CMK (cell line): ENCODE measurements at regions not wholly inside any gene's neighbourhood (a gene's known extent, or its start where the extent isn't known, plus 50 kb on each side); places are given as distances from the start of the nearest gene placed in this dataset.

Experiments
- DNase-seq: peaks from one replicate; pipeline ENCODE4 v3.0.0-alpha.2; 2010; ENCODE audit warnings: low read depth

DNA sequence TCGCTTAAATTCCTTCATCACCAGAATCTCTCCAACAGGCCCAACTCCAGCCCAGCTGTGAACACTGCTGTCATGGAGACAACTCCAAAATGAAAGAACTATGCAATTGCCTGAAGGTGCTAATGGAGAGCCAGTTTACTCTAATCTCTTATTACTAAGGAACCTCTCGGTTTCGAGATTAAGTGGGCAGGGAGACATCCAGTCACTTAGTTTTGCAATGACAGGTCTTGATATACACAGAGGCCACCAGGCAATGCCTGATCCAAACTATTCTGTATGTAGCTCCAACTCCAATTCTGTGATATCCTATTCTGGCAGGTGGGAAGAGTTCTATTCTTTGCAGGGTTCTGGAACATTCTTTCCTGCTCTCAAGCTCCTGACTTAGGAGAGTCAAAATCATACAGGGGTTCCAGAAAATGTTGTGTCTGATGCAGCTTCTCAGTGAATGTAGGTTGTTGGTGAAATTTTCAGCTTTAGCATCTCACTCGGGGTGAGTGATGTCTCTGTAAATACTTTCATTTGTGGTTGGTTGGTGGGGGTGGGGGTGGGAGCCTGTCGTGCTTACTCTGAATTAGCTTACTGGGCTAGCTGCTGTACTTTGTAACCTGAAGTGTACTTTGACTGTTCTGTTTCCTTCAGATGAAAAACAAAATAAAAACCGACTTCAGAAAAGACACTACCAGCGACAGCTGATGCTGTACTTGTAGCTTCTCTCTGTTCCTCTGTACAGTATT, 170.9 kb downstream of the PALM2AKAP2 start:
- no peak for DNase-seq

- DNase-seq: no peak
These were observed 173.3 kb downstream of the PALM2AKAP2 start for GRCh38 chr9:109953300-109953699.

GRCh38 chr9:109953813-109954497, 174.0 kb downstream of the PALM2AKAP2 start:
- DNase-seq: no peak

DNA sequence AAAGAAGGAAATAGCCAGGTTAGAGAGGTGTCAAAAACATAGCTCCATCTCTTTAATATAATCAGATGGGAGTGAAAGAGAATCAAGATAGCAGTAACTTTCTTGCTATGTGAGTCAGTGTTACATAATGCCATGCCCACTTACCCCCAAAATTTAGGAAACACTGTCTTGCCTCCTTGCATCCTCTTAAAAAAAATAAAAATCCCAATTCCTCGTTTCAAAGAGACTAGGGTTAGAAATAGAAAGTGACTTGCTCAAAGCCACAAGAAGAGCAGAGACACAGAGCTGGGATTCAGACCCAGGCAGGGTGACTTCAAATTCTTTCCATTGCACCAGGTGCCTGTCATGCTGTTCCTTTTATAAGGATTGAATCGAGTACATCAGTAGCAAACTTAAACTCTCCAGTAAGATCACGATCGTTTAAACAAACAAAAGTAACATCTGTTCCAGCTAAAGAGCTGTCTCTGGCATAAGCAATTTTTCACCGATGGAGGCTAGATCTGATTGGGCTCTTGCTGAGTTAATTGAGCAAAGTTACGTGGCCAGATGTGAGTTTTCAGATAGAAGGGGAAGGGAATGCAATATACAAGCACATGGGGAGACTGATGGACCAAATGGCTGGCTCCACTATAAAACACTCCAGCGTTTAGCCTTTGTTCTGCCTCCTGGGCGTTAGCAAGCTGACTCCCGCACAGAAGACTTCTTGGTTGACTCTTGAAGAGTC, 176.9 kb downstream of the PALM2AKAP2 start:
- DNase-seq: no peak

DNA sequence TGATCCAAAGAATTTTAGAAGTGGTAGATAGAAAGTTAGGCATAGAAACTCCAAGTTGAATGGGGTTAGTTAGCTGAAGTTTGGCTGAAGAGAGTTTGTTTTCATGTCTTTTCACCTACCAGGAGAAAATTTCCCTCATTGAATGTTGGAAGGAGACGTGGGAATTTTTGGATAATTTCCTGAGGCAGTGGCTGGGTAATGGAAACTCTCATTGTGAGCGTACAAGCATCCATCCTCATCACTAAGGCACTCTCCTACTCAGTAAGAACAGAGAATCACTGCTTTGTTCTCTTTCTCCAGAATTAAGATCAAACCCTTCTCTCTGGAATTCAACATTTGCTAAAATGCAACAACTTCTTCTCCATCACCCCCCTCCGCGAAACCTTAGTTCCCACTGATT, 179.7 kb downstream of the PALM2AKAP2 start:
- DNase-seq: no peak

GRCh38 chr9:109961626-109962025, 181.6 kb downstream of the PALM2AKAP2 start:
- DNase-seq: no peak

DNA sequence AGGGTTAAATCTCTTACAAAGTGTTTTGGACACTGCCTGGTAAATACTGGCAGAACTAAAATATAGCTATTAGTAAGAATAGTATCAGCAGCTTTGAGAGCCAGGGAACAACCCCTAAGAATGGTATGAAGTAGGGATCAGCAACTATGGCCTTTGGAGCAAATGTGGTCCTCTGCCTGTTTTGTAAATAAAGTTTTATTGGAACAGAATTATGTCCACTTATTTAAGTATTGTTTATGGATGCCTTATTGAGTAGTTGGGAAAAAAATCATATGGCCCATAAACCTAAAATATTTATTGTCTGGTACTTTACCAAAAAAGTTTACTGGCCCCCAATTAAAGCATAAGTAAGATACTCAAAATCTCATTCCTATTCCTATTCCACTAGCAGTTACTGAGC, 182.2 kb downstream of the PALM2AKAP2 start:
- DNase-seq: no peak

DNA sequence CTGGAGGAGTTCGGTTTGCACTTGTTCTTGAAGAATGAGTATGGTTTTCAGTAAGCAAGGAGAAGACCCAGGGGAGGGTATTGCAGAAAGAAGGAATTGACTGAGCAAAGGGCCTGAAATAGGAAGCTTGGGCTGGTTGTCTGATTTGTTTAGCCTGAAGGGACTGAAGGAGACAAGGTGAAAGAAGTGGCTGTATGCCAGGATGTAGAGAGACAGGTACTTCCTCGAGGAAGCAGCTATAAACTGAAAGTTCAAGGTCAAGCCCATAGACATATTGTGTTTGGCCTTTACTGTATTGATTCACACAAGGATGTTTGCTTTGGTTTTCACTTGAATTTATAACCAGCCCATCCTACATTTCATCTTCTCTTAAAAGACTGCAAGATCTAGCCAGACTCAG, 183.1 kb downstream of the PALM2AKAP2 start:
- no peak for DNase-seq

- no peak for DNase-seq
These were observed 186.8 kb downstream of the PALM2AKAP2 start for GRCh38 chr9:109966643-109967368.

DNA sequence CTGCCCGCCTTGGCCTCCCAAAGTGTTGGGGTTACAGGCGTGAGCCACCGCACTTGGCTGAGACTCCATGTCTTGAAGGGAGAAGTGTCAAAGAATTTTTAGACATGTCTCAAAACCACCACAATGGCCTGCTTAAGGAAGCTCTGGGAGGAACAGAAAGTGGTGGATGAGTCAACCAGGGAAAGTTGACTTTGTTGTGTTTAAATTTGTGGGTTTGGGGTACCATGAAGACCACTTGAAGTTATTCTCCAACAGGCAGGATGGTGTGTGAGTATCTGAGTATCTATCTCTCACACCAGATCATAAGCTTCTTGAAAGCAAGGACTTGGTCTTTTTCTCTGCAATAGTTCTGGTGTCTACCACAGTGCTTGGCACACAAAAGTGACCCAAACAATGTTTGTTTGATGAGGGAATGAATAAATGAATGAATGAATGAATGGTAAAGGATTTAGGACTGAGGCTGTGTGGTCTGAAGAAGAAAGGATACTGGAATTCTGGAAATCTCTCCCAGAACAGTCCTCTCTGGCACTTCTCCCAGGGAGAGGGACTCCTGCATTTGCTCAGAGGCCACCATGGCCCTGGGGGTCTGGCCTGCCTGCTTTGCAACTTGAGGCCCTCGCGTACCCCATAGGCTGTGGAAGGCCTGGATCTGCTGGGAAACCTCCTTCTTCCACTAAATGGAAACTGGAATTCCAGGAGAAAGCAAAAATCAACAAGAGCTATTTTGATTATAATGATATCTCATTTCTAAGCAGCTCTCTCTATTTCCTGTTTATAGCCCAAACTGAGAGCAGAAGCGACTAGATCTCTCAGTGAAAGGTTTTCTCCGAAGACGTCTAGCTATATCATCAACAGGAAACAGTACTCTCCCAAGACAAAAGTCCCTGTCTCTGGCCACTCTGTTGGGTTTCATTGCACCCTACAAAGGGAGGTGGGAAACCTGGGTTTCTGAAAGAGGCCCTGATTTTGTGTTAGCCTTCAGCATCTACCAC, 187.9 kb downstream of the PALM2AKAP2 start:
- DNase-seq: no peak

GRCh38 chr9:109969011-109969410, 189.0 kb downstream of the PALM2AKAP2 start:
- DNase-seq: no peak

- DNase-seq: no peak
These were observed 189.7 kb downstream of the PALM2AKAP2 start for GRCh38 chr9:109969573-109970237.

DNA sequence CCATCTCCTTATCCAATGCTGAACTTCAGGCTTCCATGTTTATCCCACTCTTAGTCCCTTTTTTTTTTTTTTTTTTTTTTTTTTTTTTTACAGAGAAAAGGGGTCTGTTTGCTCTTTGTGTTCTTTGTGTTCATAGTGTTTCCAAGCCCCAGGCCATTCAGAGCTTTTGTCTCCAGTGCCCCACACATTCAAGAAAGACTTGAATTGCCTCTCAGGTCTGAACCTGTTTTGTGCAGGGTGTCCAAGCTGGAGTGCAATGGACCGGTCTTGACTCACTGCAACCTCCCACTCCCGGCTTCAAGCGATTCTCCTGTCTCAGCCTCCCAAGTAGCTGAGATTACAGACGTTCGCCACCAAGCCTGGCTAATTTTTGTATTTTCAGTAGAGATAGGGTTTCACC, 191.2 kb downstream of the PALM2AKAP2 start:
- DNase-seq: no peak

GRCh38 chr9:109972026-109972882, 192.3 kb downstream of the PALM2AKAP2 start:
- no peak for DNase-seq

DNA sequence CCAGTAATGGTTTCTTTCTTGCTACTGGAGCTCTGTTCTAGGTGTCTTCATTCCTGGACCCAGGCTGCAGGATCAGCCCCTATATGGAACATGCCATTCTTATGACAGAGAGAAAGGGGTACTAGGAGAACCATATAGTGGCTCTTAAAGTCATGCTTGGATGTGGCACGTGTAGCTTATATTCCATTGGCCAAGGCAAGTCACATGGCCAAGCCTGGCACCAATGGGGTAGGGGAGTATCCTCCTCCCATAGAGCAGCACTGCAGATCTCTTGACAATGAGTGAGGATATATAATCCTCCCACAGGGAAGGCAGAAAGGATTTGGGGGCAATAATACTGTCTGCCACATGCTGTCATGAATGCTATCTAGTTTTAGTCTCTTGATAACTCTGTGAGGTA, 193.3 kb downstream of the PALM2AKAP2 start:
- no peak for DNase-seq

DNA sequence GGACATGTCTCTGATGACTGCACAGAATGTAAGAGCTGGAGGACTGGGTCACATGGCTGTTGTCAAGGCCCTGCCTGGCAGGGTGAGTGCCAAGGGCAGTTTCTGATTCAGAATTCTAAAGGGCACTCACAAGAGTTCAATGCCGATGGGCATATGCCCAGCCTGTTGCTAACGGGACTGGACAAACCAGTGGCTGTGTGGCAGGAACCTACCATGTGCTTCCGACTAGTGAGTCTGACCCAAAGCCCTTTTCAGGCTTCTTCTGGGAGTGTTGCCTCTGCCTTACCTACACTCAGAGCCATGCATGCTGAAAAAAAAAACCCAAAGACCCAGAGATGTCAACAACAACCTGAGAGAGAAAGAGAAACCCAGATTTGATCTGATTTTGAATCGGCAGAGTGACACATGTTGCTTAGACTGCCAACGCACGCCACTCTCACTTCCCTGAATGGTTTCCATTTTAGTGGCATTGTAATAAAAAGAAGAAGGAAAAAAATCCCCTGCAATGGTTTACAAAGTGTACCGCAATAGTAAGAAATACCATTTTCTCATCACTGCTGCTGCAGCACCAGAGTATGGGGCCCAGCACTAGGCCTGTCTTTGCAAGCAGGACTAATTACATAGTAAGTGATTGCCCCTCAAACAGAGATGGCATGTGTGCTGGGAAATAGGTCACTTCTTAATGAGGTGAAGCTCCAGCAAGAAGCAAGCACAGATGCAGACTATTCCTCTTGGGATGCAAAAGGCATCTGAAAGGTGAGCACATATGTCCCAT, 194.3 kb downstream of the PALM2AKAP2 start:
- DNase-seq: no peak

DNA sequence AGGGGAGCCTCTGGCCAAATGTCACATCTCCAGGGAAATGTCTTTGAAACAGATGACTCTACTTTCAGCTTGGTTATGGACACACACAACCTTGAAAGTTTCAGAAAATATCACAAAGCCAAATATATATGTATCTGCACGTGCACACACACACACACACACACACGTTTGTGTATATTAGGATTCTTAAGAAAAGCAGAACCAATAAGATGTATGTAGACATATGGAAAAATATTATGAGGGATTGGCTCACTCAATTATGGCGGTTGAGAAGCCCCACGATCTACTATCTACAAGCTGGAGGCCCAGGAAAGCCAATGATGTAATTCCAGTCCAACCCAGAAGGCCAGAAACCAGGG, 194.9 kb downstream of the PALM2AKAP2 start:
- DNase-seq: no peak

DNA sequence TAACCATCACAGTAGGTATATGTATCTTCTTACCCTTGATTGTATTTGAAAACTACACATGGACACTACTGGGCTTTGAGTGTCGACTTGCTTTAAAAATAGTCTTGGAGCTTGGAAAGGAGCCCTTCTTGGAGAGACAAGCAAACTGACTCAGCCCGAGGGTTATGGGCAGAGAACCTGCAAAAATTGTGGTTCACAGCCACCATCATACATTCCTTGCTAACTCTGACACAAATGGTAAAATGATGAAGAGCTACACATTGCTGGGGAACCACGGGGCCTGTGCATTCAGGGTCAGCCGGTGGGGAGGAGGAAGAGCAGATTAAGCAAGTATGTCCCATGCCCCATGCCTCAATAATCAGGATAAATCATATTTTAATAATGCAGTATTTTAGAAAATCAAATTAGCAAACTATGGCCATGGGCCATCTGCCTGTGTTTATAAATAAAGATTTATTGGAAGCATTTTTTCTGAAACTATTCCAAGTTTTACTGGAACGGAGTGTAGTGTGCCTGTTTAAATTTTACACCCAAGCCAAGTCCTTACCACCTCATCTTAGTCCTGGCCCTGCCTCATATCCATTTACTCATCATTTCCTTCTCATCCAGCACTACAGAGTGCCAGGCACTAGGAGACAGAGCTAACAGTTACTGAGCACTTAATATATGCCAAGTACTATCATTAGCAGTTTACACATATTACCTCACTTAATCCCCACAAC, 195.7 kb downstream of the PALM2AKAP2 start:
- no peak for DNase-seq
